Ishikawa (cell line): ENCODE measurements at regions not wholly inside any gene's neighbourhood (a gene's known extent, or its start where the extent isn't known, plus 50 kb on each side); places are given as distances from the start of the nearest gene placed in this dataset.

Source experiments
- CEBPB ChIP-seq: IDR thresholded peaks from 2 replicates; pipeline ENCODE4 v1.6.1; 2012
- CREB1 ChIP-seq: IDR thresholded peaks from 2 replicates; pipeline ENCODE4 v1.6.1; 2012; ENCODE audit warnings: low read depth
- EGR1 ChIP-seq: IDR thresholded peaks from 2 replicates; pipeline ENCODE4 v1.6.1; 2012
- EP300 ChIP-seq: IDR thresholded peaks from 2 replicates; pipeline ENCODE4 v1.6.1; 2012; ENCODE audit warnings: borderline replicate concordance
- FOXM1 ChIP-seq: IDR thresholded peaks from 2 replicates; pipeline ENCODE4 v1.6.1; 2012; ENCODE audit warnings: low read depth, borderline replicate concordance
- NFIC ChIP-seq: IDR thresholded peaks from 2 replicates; pipeline ENCODE4 v1.6.1; 2012
- RAD21 ChIP-seq: IDR thresholded peaks from 2 replicates; pipeline ENCODE4 v1.6.1; 2012; ENCODE audit warnings: low read depth
- TAF1 ChIP-seq: IDR thresholded peaks from 2 replicates; pipeline ENCODE4 v1.6.1; 2012; ENCODE audit warnings: low read depth, mild to moderate bottlenecking
- TCF12 ChIP-seq: IDR thresholded peaks from 2 replicates; pipeline ENCODE4 v1.6.1; 2012; ENCODE audit warnings: low read depth
- TEAD4 ChIP-seq: IDR thresholded peaks from 2 replicates; pipeline ENCODE4 v1.6.1; 2012
- YY1 ChIP-seq: IDR thresholded peaks from 2 replicates; pipeline ENCODE4 v1.6.1; 2012; ENCODE audit warnings: low read depth
- ZBTB7A ChIP-seq: IDR thresholded peaks from 2 replicates; pipeline ENCODE4 v1.6.1; 2012; ENCODE audit warnings: low read depth
- TF ChIP-seq, protein P1 (sequence below): IDR thresholded peaks from 2 replicates; pipeline ENCODE4 v1.6.1; 2012
- TF ChIP-seq, protein P2 (sequence below): IDR thresholded peaks from 2 replicates; pipeline ENCODE4 v1.6.1; 2012; ENCODE audit warnings: low read depth, mild to moderate bottlenecking
- TF ChIP-seq, protein P3 (sequence below): IDR thresholded peaks from 2 replicates; pipeline ENCODE4 v1.6.1; 2012

DNA sequence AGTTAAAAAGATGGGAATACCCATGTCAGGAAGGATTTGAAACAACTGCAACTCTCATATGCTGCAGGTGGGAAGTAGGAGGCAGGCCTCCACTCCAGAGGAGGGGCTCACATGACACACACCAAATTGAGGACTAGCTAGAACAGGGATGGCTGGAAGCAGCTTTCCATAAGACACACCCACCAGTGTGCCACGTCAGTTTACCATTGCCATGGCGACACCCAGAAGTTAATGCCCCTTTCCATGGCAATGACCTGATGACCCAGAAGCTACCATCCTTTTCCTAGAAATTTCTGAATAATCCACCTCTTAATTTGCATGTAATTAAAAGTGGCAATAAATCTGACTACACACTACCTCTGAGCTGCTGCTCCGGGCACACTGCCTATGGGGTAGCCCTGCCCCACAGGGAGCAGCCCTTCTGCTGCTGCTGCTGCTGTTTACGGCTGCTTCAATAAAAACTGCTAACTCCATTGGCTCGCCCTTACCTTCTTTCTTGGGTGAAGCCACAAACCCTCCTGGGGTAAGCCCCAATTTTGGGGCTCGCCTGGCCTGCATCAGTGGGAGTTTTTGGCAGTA, 89.4 kb downstream of the RRM2 start:
- TF ChIP-seq, protein P1, sequence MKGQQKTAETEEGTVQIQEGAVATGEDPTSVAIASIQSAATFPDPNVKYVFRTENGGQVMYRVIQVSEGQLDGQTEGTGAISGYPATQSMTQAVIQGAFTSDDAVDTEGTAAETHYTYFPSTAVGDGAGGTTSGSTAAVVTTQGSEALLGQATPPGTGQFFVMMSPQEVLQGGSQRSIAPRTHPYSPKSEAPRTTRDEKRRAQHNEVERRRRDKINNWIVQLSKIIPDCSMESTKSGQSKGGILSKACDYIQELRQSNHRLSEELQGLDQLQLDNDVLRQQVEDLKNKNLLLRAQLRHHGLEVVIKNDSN: peak; percentile 17; the same call in 1 of the 2 replicates
- TF ChIP-seq TCF12: no peak
- TF ChIP-seq EP300: no peak

DNA sequence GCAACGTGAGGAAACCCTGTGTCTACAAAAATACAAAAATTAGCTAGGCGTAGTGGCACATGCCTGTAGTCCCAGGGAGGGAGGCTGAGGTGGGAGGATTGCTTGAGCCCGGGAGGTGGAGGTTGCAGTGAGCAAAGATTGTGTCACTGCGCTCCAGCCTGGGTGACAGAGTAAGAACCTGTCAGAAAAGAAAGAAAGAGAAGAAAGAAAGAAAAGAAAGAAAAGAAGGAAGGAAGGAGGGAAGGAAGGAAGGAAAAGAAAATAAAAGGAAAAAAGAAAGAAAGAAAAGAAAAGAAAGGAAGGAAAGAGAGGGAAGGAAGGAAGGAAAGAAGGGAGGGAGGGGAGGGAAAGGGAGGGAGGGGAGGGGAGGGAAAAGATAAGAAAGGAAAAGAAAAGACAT, 89.9 kb upstream of the HPCAL1 start:
- TF ChIP-seq EP300 (no peak), YY1 (no peak), EGR1 (no peak), CREB1 (no peak), FOXM1 (no peak), NFIC (no peak), CEBPB (no peak), RAD21 (no peak), TCF12 (no peak), TEAD4 (no peak), TAF1 (no peak), ZBTB7A (no peak)
- TF ChIP-seq, protein P2, sequence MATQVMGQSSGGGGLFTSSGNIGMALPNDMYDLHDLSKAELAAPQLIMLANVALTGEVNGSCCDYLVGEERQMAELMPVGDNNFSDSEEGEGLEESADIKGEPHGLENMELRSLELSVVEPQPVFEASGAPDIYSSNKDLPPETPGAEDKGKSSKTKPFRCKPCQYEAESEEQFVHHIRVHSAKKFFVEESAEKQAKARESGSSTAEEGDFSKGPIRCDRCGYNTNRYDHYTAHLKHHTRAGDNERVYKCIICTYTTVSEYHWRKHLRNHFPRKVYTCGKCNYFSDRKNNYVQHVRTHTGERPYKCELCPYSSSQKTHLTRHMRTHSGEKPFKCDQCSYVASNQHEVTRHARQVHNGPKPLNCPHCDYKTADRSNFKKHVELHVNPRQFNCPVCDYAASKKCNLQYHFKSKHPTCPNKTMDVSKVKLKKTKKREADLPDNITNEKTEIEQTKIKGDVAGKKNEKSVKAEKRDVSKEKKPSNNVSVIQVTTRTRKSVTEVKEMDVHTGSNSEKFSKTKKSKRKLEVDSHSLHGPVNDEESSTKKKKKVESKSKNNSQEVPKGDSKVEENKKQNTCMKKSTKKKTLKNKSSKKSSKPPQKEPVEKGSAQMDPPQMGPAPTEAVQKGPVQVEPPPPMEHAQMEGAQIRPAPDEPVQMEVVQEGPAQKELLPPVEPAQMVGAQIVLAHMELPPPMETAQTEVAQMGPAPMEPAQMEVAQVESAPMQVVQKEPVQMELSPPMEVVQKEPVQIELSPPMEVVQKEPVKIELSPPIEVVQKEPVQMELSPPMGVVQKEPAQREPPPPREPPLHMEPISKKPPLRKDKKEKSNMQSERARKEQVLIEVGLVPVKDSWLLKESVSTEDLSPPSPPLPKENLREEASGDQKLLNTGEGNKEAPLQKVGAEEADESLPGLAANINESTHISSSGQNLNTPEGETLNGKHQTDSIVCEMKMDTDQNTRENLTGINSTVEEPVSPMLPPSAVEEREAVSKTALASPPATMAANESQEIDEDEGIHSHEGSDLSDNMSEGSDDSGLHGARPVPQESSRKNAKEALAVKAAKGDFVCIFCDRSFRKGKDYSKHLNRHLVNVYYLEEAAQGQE: no peak
- TF ChIP-seq, protein P3, sequence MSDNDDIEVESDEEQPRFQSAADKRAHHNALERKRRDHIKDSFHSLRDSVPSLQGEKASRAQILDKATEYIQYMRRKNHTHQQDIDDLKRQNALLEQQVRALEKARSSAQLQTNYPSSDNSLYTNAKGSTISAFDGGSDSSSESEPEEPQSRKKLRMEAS: no peak
- TF ChIP-seq, protein P1: no peak

DNA sequence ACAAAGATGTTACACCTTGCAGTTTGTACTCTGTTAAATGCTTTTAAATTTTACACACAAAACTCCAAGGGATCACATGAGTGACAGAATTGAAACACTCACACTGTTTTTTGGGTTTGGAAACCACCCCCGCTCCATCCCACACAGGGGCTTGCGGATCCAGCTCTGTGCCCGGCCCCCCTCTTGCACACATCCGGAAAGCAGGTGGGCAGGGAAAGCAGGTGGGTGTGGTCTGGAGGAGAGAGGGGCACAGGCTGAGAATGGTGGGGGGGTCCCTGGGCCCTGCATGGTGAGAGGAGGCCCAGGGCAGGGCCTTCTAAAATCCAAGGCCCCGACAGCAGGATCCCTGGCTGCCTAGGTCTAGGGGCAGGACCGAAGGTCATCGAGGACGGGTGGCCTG, 88.5 kb upstream of the HPCAL1 start:
- TF ChIP-seq, protein P1: no peak
- TF ChIP-seq EGR1 (no peak), EP300 (no peak), YY1 (no peak), TAF1 (no peak)
- TF ChIP-seq, protein P3: no peak
- TF ChIP-seq, protein P2: no peak

DNA sequence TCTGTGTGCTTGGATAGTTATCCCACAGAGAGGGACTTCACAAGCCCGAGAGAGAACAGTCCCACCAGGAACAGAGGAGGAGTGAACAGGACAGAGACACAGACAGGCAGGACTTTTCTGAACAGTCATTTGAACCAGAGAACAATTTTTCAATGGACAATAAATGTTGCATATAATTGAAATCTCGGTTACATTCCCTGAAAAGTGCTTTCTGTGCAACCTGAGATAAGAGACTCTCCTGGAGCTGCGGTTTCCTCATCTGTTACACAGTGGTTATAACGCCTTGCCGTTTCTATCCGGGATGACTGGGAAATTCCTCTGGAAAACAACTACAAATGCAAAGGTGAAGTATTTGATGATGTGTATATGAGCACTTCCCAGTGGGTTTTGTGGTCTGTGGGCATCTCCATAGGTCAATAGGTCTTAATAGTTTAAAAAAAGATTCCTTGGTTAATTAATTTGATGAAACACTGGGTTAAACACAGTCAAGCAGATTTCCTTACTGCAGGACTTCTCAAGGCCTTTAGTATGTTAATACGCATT, 87.2 kb upstream of the HPCAL1 start:
- TF ChIP-seq EP300: no peak
- TF ChIP-seq TEAD4: no peak
- TF ChIP-seq CEBPB: no peak
- no peak for TF ChIP-seq TCF12
- TF ChIP-seq NFIC: no peak
- TF ChIP-seq, protein P3: no peak
- no peak for TF ChIP-seq CREB1
- no peak for TF ChIP-seq TAF1
- TF ChIP-seq ZBTB7A: no peak
- TF ChIP-seq RAD21: no peak
- TF ChIP-seq, protein P1: no peak

DNA sequence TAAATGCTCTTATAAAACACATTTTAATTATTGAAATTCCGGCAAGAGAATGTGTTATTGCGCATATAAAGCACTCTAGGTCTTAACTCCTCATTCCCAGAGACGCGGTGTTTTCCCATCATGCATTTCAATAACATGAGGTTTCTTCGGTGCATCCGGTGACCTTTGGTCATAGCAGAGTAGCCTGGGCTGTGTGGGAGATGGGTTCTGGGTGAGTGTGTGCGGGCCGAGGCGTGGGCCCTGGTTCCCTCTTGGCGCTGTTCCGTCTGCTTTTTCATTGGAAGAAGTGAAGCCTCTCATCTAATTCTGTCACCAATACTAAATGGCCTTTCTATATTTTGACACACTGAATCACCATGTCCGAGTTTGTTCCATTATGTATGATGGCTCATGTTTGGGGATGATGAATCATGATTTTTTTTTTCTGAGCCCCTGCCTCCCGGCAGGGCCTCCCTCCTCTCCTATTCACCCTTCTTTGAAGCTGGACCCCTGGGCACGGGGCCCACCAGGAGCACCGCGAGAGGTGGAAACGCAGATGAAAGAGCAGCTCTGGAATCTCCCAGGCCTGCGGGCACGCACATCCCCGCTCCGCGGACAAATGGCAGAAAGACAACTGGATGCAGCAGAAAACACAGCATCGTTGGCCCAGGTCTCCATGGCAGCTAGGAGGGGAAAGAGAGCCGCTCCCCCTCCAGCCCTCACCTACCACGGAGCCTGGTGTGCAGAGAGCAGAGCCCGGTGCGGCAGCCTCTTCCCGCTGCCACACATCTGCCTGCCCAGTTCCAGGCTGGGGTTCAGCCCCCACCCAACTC, 85.8 kb upstream of the HPCAL1 start:
- no peak for TF ChIP-seq EGR1
- TF ChIP-seq CEBPB: no peak
- TF ChIP-seq FOXM1: no peak
- no peak for TF ChIP-seq CREB1
- TF ChIP-seq, protein P2: no peak
